A549 (cell line): ENCODE measurements at regions not wholly inside any gene's neighbourhood (a gene's known extent, or its start where the extent isn't known, plus 50 kb on each side); places are given as distances from the start of the nearest gene placed in this dataset.

Experiments
- ATAC-seq, 2 experiments: fragments of 200-7000 bp in 1 of 2; fragments of >200 bp in 1 of 2; cut with Nextera tagmentation in 1 of 2; cut with Tn5 transposase in 1 of 2; 3 replicates each; pipeline versions ENCODE4 v1.8.0 to v1.9.1; 2018 to 2020; ENCODE audit warnings: mild to moderate bottlenecking in 1 of 2, moderate library complexity in 1 of 2
- CTCF ChIA-PET: fragments of 300-600 bp; sonication (Branson Sonifier 250); formaldehyde crosslinking; extraction: SDS; loops from one replicate; lab custom pipeline; 2021; ENCODE audit warnings: antibody characterized with exemption, inconsistent platforms; lab: Yijun Ruan, JAX
- POLR2A ChIA-PET: fragments of 350-600 bp; formaldehyde crosslinking; extraction: SDS; loops from one replicate; lab custom pipeline; 2021; ENCODE audit warnings: antibody characterized with exemption, inconsistent platforms; lab: Yijun Ruan, JAX
- DNase-seq, 2 experiments: peaks; one replicate each; pipeline versions ENCODE4 v3.0.0 to v3.0.0-alpha.2; 2011 to 2016; ENCODE audit warnings: low read depth in 1 of 2, low spot score in 1 of 2
- FAIRE-seq: peaks from 2 replicates; lab custom pipeline; 2011; peaks lifted over from hg19 to GRCh38; lab: Jason Lieb, UNC
- H3K27ac ChIP-seq, 2 experiments: fragments of >200 bp; sonication (Bioruptor Twin); formaldehyde crosslinking; 3 replicates each; pipeline ENCODE4 v1.5.1; 2016 to 2017
- H3K4me1 ChIP-seq: fragments of >200 bp; sonication (Bioruptor Twin); formaldehyde crosslinking; 3 replicates; pipeline ENCODE4 v1.6.1; 2016
- H3K4me2 ChIP-seq: fragments of >200 bp; sonication (Bioruptor Twin); formaldehyde crosslinking; 3 replicates; pipeline ENCODE4 v1.6.1; 2016
- H3K4me3 ChIP-seq: fragments of >200 bp; sonication (Bioruptor Twin); formaldehyde crosslinking; 3 replicates; pipeline ENCODE4 v1.5.1; 2016
- H3K9me3 ChIP-seq: fragments of >200 bp; sonication (Bioruptor Twin); formaldehyde crosslinking; 3 replicates; pipeline ENCODE4 v1.6.1; 2016
- BHLHE40 ChIP-seq: IDR thresholded peaks from 2 replicates; pipeline ENCODE4 v1.6.1; 2012; ENCODE audit warnings: low read depth, low read length, inconsistent platforms
- CBX2 ChIP-seq: fragments of 200-600 bp; sonication (generic); IDR thresholded peaks from 2 replicates; pipeline ENCODE4 v1.6.1; 2016; ENCODE audit warnings: low read depth, mild to moderate bottlenecking, borderline replicate concordance
- CHD4 ChIP-seq: fragments of 200-600 bp; sonication (generic); IDR thresholded peaks from 2 replicates; pipeline ENCODE4 v1.6.1; 2016; ENCODE audit warnings: antibody characterized with exemption, mild to moderate bottlenecking, borderline replicate concordance
- EHMT2 ChIP-seq: fragments of 200-600 bp; sonication (generic); IDR thresholded peaks from 2 replicates; pipeline ENCODE4 v1.6.1; 2016; ENCODE audit warnings: antibody characterized with exemption, low read depth, mild to moderate bottlenecking, moderate library complexity
- ESRRA ChIP-seq: fragments of 150-350 bp; IDR thresholded peaks from 2 replicates; pipeline ENCODE4 v1.6.1; 2014; ENCODE audit warnings: mild to moderate bottlenecking, low read length, borderline replicate concordance
- FOSB ChIP-seq: fragments of 250-450 bp; sonication (Bioruptor Pico); IDR thresholded peaks from 2 replicates; pipeline ENCODE4 v1.5.0; 2020; ENCODE audit warnings: mild to moderate bottlenecking, moderate library complexity
- FOXS1 ChIP-seq: fragments of 250-450 bp; sonication (Bioruptor Pico); IDR thresholded peaks from 2 replicates; pipeline ENCODE4 v1.5.0; 2020; ENCODE audit warnings: mild to moderate bottlenecking, moderate library complexity
- GATA3 ChIP-seq: IDR thresholded peaks from 2 replicates; pipeline ENCODE4 v1.6.1; 2012; ENCODE audit warnings: borderline replicate concordance
- HDAC2 ChIP-seq: fragments of 200-600 bp; sonication (generic); IDR thresholded peaks from 2 replicates; pipeline ENCODE4 v1.6.1; 2016
- HEYL ChIP-seq: fragments of 250-450 bp; sonication (Bioruptor Pico); IDR thresholded peaks from 2 replicates; pipeline ENCODE4 v1.8.0; 2021; ENCODE audit warnings: mild to moderate bottlenecking, moderate library complexity
- HOXA7 ChIP-seq: fragments of 250-450 bp; sonication (Bioruptor Pico); IDR thresholded peaks from 2 replicates; pipeline ENCODE4 v1.5.0; 2020; ENCODE audit warnings: mild to moderate bottlenecking, moderate library complexity
- HOXB13 ChIP-seq: fragments of 250-450 bp; sonication (Bioruptor Pico); IDR thresholded peaks from 2 replicates; pipeline ENCODE4 v1.5.0; 2020; ENCODE audit warnings: low read depth, mild to moderate bottlenecking, moderate library complexity
- HOXB5 ChIP-seq: fragments of 250-450 bp; sonication (Bioruptor Pico); IDR thresholded peaks from 2 replicates; pipeline ENCODE4 v1.5.0; 2020; ENCODE audit warnings: mild to moderate bottlenecking, moderate library complexity
- JUN ChIP-seq, 2 experiments: fragments of >200 bp; sonication (Bioruptor Twin); formaldehyde crosslinking; IDR thresholded peaks; 2 replicates in 1 of 2; 3 replicates in 1 of 2; pipeline ENCODE4 v1.6.1; 2016 to 2017
- JUNB ChIP-seq: fragments of >200 bp; sonication (Bioruptor Twin); formaldehyde crosslinking; IDR thresholded peaks from 2 replicates; pipeline ENCODE4 v1.6.1; 2016
- KDM1A ChIP-seq: fragments of 200-600 bp; sonication (generic); IDR thresholded peaks from 2 replicates; pipeline ENCODE4 v1.6.1; 2016; ENCODE audit warnings: low read depth, mild to moderate bottlenecking
- KDM5A ChIP-seq: fragments of 200-600 bp; sonication (generic); IDR thresholded peaks from 2 replicates; pipeline ENCODE4 v1.6.1; 2016; ENCODE audit warnings: antibody characterized with exemption, mild to moderate bottlenecking
- MYC ChIP-seq: IDR thresholded peaks from 2 replicates; pipeline ENCODE4 v1.6.1; 2012; ENCODE audit warnings: mild to moderate bottlenecking, inconsistent platforms, low read length, improper control_type of control experiment, borderline replicate concordance
- NPAS2 ChIP-seq: fragments of 250-450 bp; sonication (Bioruptor Pico); IDR thresholded peaks from 2 replicates; pipeline ENCODE4 v1.8.0; 2022; ENCODE audit warnings: mild to moderate bottlenecking, moderate library complexity, borderline replicate concordance
- PHF8 ChIP-seq: fragments of 200-600 bp; sonication (generic); IDR thresholded peaks from 2 replicates; pipeline ENCODE4 v1.6.1; 2016; ENCODE audit warnings: low read depth, mild to moderate bottlenecking, antibody characterized with exemption, moderate library complexity, borderline replicate concordance
- POLR2A ChIP-seq: IDR thresholded peaks from 2 replicates; pipeline ENCODE4 v1.6.1; 2012; ENCODE audit warnings: mild to moderate bottlenecking, low read length
- POLR2AphosphoS2 ChIP-seq: conservative IDR thresholded peaks from 2 replicates; pipeline ENCODE4 v1.6.1; 2012; ENCODE audit warnings: low read length, improper control_type of control experiment, inconsistent platforms
- RAD21 ChIP-seq, 2 experiments: fragments of >200 bp in 1 of 2; sonication (Bioruptor Twin) in 1 of 2; formaldehyde crosslinking in 1 of 2; IDR thresholded peaks in 1 of 2; conservative IDR thresholded peaks in 1 of 2; 2 replicates in 1 of 2; 3 replicates in 1 of 2; pipeline ENCODE4 v1.6.1; 2012 to 2018; ENCODE audit warnings: inconsistent platforms in 1 of 2
- RARB ChIP-seq: fragments of 250-450 bp; sonication (Bioruptor Pico); IDR thresholded peaks from 2 replicates; pipeline ENCODE4 v1.8.0; 2021; ENCODE audit warnings: mild to moderate bottlenecking, moderate library complexity
- RFX5 ChIP-seq: fragments of 450-650 bp; IDR thresholded peaks from 2 replicates; pipeline ENCODE4 v1.7.1; 2014; ENCODE audit warnings: antibody characterized with exemption, mild to moderate bottlenecking, moderate library complexity
- ZC3H11A ChIP-seq: fragments of 450-650 bp; IDR thresholded peaks from 2 replicates; pipeline ENCODE4 v1.6.1; 2014; ENCODE audit warnings: antibody characterized with exemption, mild to moderate bottlenecking
- ZFP36 ChIP-seq: fragments of 450-650 bp; IDR thresholded peaks from 2 replicates; pipeline ENCODE4 v1.6.1; 2014; ENCODE audit warnings: borderline replicate concordance; ENCODE audit not compliant: partially characterized antibody
- WGBS: methylation state at CpG from one replicate; pipeline ENCODE4 v1.1.6; 2017; ENCODE audit errors: missing lambda C conversion rate; 5-methylcytosine and 5-hydroxymethylcytosine counted together
- TF ChIP-seq, protein P1 (sequence below): IDR thresholded peaks from 2 replicates; pipeline ENCODE4 v1.6.1; 2012; ENCODE audit warnings: low read depth, borderline replicate concordance
- TF ChIP-seq, protein P2 (sequence below): fragments of >200 bp; sonication (Bioruptor Twin); formaldehyde crosslinking; IDR thresholded peaks from 3 replicates; pipeline ENCODE4 v1.6.1; 2016
- TF ChIP-seq, protein P3 (sequence below): IDR thresholded peaks from 2 replicates; pipeline ENCODE4 v1.6.1; 2012
- TF ChIP-seq, protein P4 (sequence below): fragments of >200 bp; sonication (Bioruptor Twin); formaldehyde crosslinking; IDR thresholded peaks from 2 replicates; pipeline ENCODE4 v1.6.1; 2016
- TF ChIP-seq, protein P5 (sequence below): fragments of 200-600 bp; sonication (generic); IDR thresholded peaks from 2 replicates; pipeline ENCODE4 v1.6.1; 2016; ENCODE audit warnings: antibody characterized with exemption, mild to moderate bottlenecking, moderate library complexity

DNA sequence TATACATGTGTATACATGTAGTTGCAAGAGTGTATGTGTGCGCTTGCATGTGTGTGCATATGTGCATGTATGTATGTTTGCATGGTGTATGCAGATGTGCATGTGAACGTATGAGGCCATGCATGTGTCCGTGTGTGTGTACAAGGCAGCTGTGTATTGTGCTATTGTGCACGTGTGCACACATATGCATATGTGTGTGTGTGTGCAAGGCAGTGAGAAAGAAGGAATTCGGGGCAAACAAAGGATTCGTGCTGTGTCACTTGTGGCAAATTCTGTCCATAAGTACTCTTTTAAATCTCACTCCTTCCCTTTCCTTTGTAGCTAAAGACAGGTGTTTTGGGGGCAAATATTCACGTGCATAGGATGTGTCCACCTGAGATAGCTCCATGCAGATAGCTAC, 227.1 kb downstream of the VRK1 start:
- no peak overlapping the region for H3K27ac ChIP-seq
- no peak for TF ChIP-seq HOXA7 (CRISPR knock-in tag)
- TF ChIP-seq GATA3 = no peak
- TF ChIP-seq CBX2 = no peak
- no peak for TF ChIP-seq ZC3H11A
- TF ChIP-seq EHMT2 = no peak
- TF ChIP-seq, protein P1, sequence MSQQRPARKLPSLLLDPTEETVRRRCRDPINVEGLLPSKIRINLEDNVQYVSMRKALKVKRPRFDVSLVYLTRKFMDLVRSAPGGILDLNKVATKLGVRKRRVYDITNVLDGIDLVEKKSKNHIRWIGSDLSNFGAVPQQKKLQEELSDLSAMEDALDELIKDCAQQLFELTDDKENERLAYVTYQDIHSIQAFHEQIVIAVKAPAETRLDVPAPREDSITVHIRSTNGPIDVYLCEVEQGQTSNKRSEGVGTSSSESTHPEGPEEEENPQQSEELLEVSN = no peak
- TF ChIP-seq HEYL (CRISPR knock-in tag) = no peak
- no peak for TF ChIP-seq KDM1A
- TF ChIP-seq NPAS2 (CRISPR knock-in tag) = no peak
- TF ChIP-seq, protein P2, sequence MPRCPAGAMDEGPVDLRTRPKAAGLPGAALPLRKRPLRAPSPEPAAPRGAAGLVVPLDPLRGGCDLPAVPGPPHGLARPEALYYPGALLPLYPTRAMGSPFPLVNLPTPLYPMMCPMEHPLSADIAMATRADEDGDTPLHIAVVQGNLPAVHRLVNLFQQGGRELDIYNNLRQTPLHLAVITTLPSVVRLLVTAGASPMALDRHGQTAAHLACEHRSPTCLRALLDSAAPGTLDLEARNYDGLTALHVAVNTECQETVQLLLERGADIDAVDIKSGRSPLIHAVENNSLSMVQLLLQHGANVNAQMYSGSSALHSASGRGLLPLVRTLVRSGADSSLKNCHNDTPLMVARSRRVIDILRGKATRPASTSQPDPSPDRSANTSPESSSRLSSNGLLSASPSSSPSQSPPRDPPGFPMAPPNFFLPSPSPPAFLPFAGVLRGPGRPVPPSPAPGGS = no peak
- TF ChIP-seq RARB (CRISPR knock-in tag) = no peak
- no peak for TF ChIP-seq KDM5A
- TF ChIP-seq ESRRA = no peak
- TF ChIP-seq BHLHE40 = no peak
- TF ChIP-seq, protein P3, sequence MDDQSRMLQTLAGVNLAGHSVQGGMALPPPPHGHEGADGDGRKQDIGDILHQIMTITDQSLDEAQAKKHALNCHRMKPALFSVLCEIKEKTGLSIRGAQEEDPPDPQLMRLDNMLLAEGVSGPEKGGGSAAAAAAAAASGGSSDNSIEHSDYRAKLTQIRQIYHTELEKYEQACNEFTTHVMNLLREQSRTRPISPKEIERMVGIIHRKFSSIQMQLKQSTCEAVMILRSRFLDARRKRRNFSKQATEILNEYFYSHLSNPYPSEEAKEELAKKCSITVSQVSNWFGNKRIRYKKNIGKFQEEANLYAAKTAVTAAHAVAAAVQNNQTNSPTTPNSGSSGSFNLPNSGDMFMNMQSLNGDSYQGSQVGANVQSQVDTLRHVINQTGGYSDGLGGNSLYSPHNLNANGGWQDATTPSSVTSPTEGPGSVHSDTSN = no peak
- TF ChIP-seq HDAC2 = no peak
- TF ChIP-seq RAD21 (conservative IDR thresholded peaks at IDR 0.05 in 1 of 2, IDR thresholded peaks at IDR 0.05 in 1 of 2) = no peak
- no peak for TF ChIP-seq MYC
- no peaks in the 10 kb centered on the region for H3K4me1 ChIP-seq
- H3K9me3 ChIP-seq = no peaks in the 10 kb centered on the region
- DNase-seq = no peak
- whole genome bisulfite sequencing = 23% methylated on average over 7 of the region's 7 CpGs
- FAIRE-seq = no peak
- no peak overlapping the region for H3K4me2 ChIP-seq
- H3K4me3 ChIP-seq = no peak overlapping the region
- POLR2A ChIA-PET = no interaction called here
- CTCF ChIA-PET = no interaction called here
- no peak for ATAC-seq

DNA sequence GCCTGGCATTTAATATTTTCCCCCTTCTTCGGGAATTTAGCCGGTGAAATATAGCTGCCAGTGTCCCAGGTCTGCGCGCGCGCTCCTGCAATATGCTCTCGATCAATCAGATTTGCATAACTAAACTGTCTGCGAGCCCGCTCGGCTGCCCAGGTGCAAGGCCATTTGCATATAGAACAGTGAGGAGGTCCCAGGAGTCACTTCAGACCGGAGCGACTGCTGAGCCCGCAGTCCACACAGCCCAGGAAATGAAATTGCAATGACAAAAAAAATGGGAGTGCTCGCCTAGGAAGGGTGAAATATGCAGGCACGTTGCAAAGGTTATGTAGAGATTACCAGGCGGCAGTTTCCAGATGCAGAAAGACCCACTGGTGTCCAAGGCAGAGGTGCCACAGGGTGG, 228.5 kb downstream of the VRK1 start:
- TF ChIP-seq FOXS1 (CRISPR knock-in tag) (no peak), POLR2AphosphoS2 (no peak), JUN (IDR thresholded peaks at IDR 0.05) (no peak), HOXB5 (CRISPR knock-in tag) (no peak), CHD4 (no peak), RFX5 (no peak), ESRRA (no peak), POLR2A (no peak), JUNB (no peak), PHF8 (no peak), HEYL (CRISPR knock-in tag) (no peak), ZFP36 (no peak), HOXB13 (CRISPR knock-in tag) (no peak), FOSB (CRISPR knock-in tag) (no peak), RAD21 (conservative IDR thresholded peaks at IDR 0.05 in 1 of 2, IDR thresholded peaks at IDR 0.05 in 1 of 2) (no peak), MYC (no peak)
- TF ChIP-seq, protein P4, sequence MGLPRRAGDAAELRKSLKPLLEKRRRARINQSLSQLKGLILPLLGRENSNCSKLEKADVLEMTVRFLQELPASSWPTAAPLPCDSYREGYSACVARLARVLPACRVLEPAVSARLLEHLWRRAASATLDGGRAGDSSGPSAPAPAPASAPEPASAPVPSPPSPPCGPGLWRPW = no peak
- TF ChIP-seq, protein P5, sequence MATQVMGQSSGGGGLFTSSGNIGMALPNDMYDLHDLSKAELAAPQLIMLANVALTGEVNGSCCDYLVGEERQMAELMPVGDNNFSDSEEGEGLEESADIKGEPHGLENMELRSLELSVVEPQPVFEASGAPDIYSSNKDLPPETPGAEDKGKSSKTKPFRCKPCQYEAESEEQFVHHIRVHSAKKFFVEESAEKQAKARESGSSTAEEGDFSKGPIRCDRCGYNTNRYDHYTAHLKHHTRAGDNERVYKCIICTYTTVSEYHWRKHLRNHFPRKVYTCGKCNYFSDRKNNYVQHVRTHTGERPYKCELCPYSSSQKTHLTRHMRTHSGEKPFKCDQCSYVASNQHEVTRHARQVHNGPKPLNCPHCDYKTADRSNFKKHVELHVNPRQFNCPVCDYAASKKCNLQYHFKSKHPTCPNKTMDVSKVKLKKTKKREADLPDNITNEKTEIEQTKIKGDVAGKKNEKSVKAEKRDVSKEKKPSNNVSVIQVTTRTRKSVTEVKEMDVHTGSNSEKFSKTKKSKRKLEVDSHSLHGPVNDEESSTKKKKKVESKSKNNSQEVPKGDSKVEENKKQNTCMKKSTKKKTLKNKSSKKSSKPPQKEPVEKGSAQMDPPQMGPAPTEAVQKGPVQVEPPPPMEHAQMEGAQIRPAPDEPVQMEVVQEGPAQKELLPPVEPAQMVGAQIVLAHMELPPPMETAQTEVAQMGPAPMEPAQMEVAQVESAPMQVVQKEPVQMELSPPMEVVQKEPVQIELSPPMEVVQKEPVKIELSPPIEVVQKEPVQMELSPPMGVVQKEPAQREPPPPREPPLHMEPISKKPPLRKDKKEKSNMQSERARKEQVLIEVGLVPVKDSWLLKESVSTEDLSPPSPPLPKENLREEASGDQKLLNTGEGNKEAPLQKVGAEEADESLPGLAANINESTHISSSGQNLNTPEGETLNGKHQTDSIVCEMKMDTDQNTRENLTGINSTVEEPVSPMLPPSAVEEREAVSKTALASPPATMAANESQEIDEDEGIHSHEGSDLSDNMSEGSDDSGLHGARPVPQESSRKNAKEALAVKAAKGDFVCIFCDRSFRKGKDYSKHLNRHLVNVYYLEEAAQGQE = no peak
- ATAC-seq (no peak), DNase-seq (no peak), FAIRE-seq (no peak)
- Histone ChIP-seq H3K27ac (no peak overlapping the region), H3K4me1 (no peaks in the 10 kb centered on the region), H3K4me3 (no peak overlapping the region), H3K4me2 (no peak overlapping the region), H3K9me3 (no peaks in the 10 kb centered on the region)
- CTCF ChIA-PET = interaction anchor here (0.5 kb wide), 1 partner anchor 1831 kb away, joined by 3 read pairs; no protein-coding TSS in a partner anchor
- POLR2A ChIA-PET = no interaction called here
- 79% methylated on average over 16 of the region's 16 CpGs for WGBS
